B cell (primary cell): ENCODE measurements at regions not wholly inside any gene's neighbourhood (a gene's known extent, or its start where the extent isn't known, plus 50 kb on each side); places are given as distances from the start of the nearest gene placed in this dataset.
"Not testable (repeated sequence)": the region's sequence is repeated elsewhere in the genome, so short reads cannot be mapped to it uniquely, and the experiment has no call there.

Experiments
- ATAC-seq: fragments of 200-7000 bp; cut with Tn5 transposase; one replicate; pipeline ENCODE4 v1.10.0; 2021; ENCODE audit warnings: low read depth, mild to moderate bottlenecking, moderate number of reproducible peaks, moderate library complexity
- CTCF ChIA-PET: fragments of 350-600 bp; sonication (Branson Sonifier 250); formaldehyde crosslinking; loops from one replicate; lab custom pipeline; 2021; ENCODE audit warnings: antibody characterized with exemption, inconsistent platforms; lab: Charles Lee
- POLR2A ChIA-PET: fragments of 350-600 bp; sonication (Branson Sonifier 250); formaldehyde crosslinking; loops from one replicate; lab custom pipeline; 2021; ENCODE audit warnings: antibody characterized with exemption; lab: Charles Lee
- DNase-seq: peaks from one replicate; pipeline ENCODE4 v3.0.0; 2013
- H2AFZ ChIP-seq: 2 replicates; pipeline ENCODE4 v1.6.1; 2012; ENCODE audit warnings: mild to moderate bottlenecking, low read depth, low read length; ENCODE audit not compliant: insufficient read depth, poor library complexity, severe bottlenecking
- H3K27ac ChIP-seq, 2 donors: 1 replicate in 1 of 2; 2 replicates in 1 of 2; pipeline ENCODE4 v1.5.1; 2012 to 2013; ENCODE audit warnings: low read length in 2 of 2, mild to moderate bottlenecking in 2 of 2, moderate library complexity in 1 of 2
- H3K27me3 ChIP-seq, 4 experiments: fragments of 200-600 bp in 1 of 4; sonication (generic) in 1 of 4; replicated peaks in 1 of 4; 1 replicate in 2 of 4; 2 replicates in 2 of 4; pipeline versions ENCODE4 v1.6.1 to v1.7.0; 2013 to 2016; ENCODE audit warnings: low read length in 3 of 4, mild to moderate bottlenecking in 2 of 4, mixed read lengths in 1 of 4, moderate library complexity in 1 of 4; ENCODE audit not compliant: insufficient read depth in 4 of 4, control insufficient read depth in 3 of 4; ENCODE audit errors: control extremely low read depth in 1 of 4
- H3K36me3 ChIP-seq, 2 experiments: replicated peaks in 1 of 2; 1 replicate in 1 of 2; 2 replicates in 1 of 2; pipeline versions ENCODE4 v1.6.1 to v1.7.1; 2013; ENCODE audit warnings: low read length in 1 of 2; ENCODE audit not compliant: insufficient read depth in 2 of 2, control insufficient read depth in 1 of 2; ENCODE audit errors: control extremely low read depth in 1 of 2, extremely low read depth in 1 of 2
- H3K4me1 ChIP-seq, 2 donors: fragments of 200-600 bp in 1 of 2; sonication (generic) in 1 of 2; 1 replicate in 1 of 2; 2 replicates in 1 of 2; pipeline versions ENCODE4 v1.5.1 to v1.6.1; 2013 to 2017; ENCODE audit warnings: low read length in 2 of 2; ENCODE audit not compliant: control insufficient read depth in 2 of 2, insufficient read depth in 2 of 2
- H3K4me2 ChIP-seq: replicated peaks from 2 replicates; pipeline ENCODE3; 2012; ENCODE audit warnings: mild to moderate bottlenecking, low read depth, low read length; ENCODE audit not compliant: poor library complexity, severe bottlenecking
- H3K4me3 ChIP-seq, 5 experiments: fragments of 200-600 bp in 1 of 5; sonication (generic) in 1 of 5; 1 replicate in 3 of 5; 2 replicates in 2 of 5; pipeline versions ENCODE4 v1.5.1 to v1.7.0; 2011 to 2016; ENCODE audit warnings: low read length in 4 of 5, mild to moderate bottlenecking in 4 of 5, low read depth in 2 of 5, control low read depth in 1 of 5, moderate library complexity in 1 of 5; ENCODE audit not compliant: insufficient read depth in 1 of 5; ENCODE audit errors: control extremely low read depth in 1 of 5, extremely low read depth in 1 of 5
- H3K79me2 ChIP-seq: fragments of 200-600 bp; sonication (generic); one replicate; pipeline ENCODE4 v1.6.0; 2016; ENCODE audit warnings: low read length; ENCODE audit not compliant: control insufficient read depth, insufficient read depth
- H3K9ac ChIP-seq: fragments of 200-600 bp; sonication (generic); 2 replicates; pipeline ENCODE4 v1.6.1; 2017; ENCODE audit warnings: mild to moderate bottlenecking, low read length, moderate library complexity
- H3K9me3 ChIP-seq, 3 donors: one replicate each; pipeline versions ENCODE4 v1.6.1 to v1.7.1; 2013; ENCODE audit warnings: low read length in 2 of 3; ENCODE audit not compliant: control insufficient read depth in 2 of 3, insufficient read depth in 1 of 3; ENCODE audit errors: control extremely low read depth in 1 of 3
- H4K20me1 ChIP-seq: 2 replicates; pipeline ENCODE4 v1.6.0; 2012; ENCODE audit warnings: mild to moderate bottlenecking, low read length; ENCODE audit not compliant: insufficient read depth, control insufficient read depth, poor library complexity, severe bottlenecking
- H3K27ac Mint-ChIP-seq: one replicate; pipeline ENCODE4 v1.8.0; 2021; ENCODE audit warnings: mixed read lengths
- H3K27me3 Mint-ChIP-seq: one replicate; pipeline ENCODE4 v1.8.0; 2021; ENCODE audit warnings: mixed read lengths
- H3K4me1 Mint-ChIP-seq: one replicate; pipeline ENCODE4 v1.8.0; 2021; ENCODE audit warnings: mixed read lengths
- H3K4me3 Mint-ChIP-seq: one replicate; pipeline ENCODE4 v1.8.0; 2021; ENCODE audit warnings: mixed read lengths
- H3K9me3 Mint-ChIP-seq: one replicate; pipeline ENCODE4 v1.8.0; 2022; ENCODE audit warnings: mixed read lengths; ENCODE audit not compliant: insufficient read depth
- WGBS: methylation state at CpG from one replicate; pipeline ENCODE4 v1.1.5; 2013; ENCODE audit warnings: missing lambda C conversion rate; ENCODE audit not compliant: insufficient coverage; 5-methylcytosine and 5-hydroxymethylcytosine counted together
- intact Hi-C: fragments of 100-400 bp; cut with micrococcal nuclease; formaldehyde crosslinking; loops from one replicate; pipeline ENCODE4 v1.10.0; 2022

GRCh38 chr15:22196423-22196822 lies 116.1 kb downstream of the OR4M2 start:
- H3K4me1 ChIP-seq, ATAC-seq, H3K27me3 Mint-ChIP-seq, H3K4me1 Mint-ChIP-seq, H4K20me1 ChIP-seq, CTCF ChIA-PET, H3K9me3 ChIP-seq, intact Hi-C loops, H3K4me3 ChIP-seq, H3K79me2 ChIP-seq, POLR2A ChIA-PET, DNase-seq, H3K27ac ChIP-seq, H3K36me3 ChIP-seq, H3K9ac ChIP-seq, H3K4me2 ChIP-seq, H3K4me3 Mint-ChIP-seq, H3K27ac Mint-ChIP-seq, H3K9me3 Mint-ChIP-seq, H2AFZ ChIP-seq, H3K27me3 ChIP-seq: not testable (repeated sequence)
- no CpG with 5 or more reads among the region's 2 CpGs for WGBS

GRCh38 chr15:22200417-22200816 lies 120.1 kb downstream of the OR4M2 start:
- H2AFZ ChIP-seq, H3K27ac ChIP-seq, intact Hi-C loops, H3K4me1 Mint-ChIP-seq, ATAC-seq, CTCF ChIA-PET, H3K4me1 ChIP-seq, H3K79me2 ChIP-seq, H3K27ac Mint-ChIP-seq, H3K4me3 Mint-ChIP-seq, H3K36me3 ChIP-seq, H3K27me3 ChIP-seq, H3K9me3 ChIP-seq, H4K20me1 ChIP-seq, DNase-seq, H3K4me3 ChIP-seq, H3K27me3 Mint-ChIP-seq, H3K9ac ChIP-seq, H3K9me3 Mint-ChIP-seq, H3K4me2 ChIP-seq, POLR2A ChIA-PET: not testable (repeated sequence)
- whole genome bisulfite sequencing = no CpG with 5 or more reads among the region's 3 CpGs

- intact Hi-C loops, H3K9ac ChIP-seq, H4K20me1 ChIP-seq, H3K79me2 ChIP-seq, H3K4me3 Mint-ChIP-seq, CTCF ChIA-PET, H2AFZ ChIP-seq, H3K4me3 ChIP-seq, DNase-seq, ATAC-seq, H3K4me2 ChIP-seq, H3K36me3 ChIP-seq, H3K4me1 ChIP-seq, H3K9me3 ChIP-seq, H3K4me1 Mint-ChIP-seq, POLR2A ChIA-PET, H3K27ac Mint-ChIP-seq, H3K27ac ChIP-seq, H3K27me3 Mint-ChIP-seq, H3K27me3 ChIP-seq, H3K9me3 Mint-ChIP-seq: not testable (repeated sequence)
- no CpG with 5 or more reads among the region's 3 CpGs for WGBS
Measured at GRCh38 chr15:22201993-22202659, 121.8 kb downstream of the OR4M2 start.

- H3K27ac Mint-ChIP-seq, DNase-seq, H3K4me1 ChIP-seq, H3K27me3 ChIP-seq, H3K4me2 ChIP-seq, H3K9ac ChIP-seq, H3K4me3 Mint-ChIP-seq, H3K9me3 ChIP-seq, H3K79me2 ChIP-seq, H3K4me3 ChIP-seq, H3K9me3 Mint-ChIP-seq, intact Hi-C loops, H4K20me1 ChIP-seq, H3K27me3 Mint-ChIP-seq, H3K4me1 Mint-ChIP-seq, H3K36me3 ChIP-seq, CTCF ChIA-PET, ATAC-seq, H2AFZ ChIP-seq, H3K27ac ChIP-seq, POLR2A ChIA-PET: not testable (repeated sequence)
- WGBS = no CpG with 5 or more reads among the region's 5 CpGs
Measured at GRCh38 chr15:22203208-22203607, 122.9 kb downstream of the OR4M2 start.
